Activated CD4-positive, alpha-beta memory T cell treated with anti-CD3 and anti-CD28 coated beads, Interleukin-2, amount 10 ng/mL, durations not matched to agents 7 days and 5 days (primary cell): ENCODE measurements at regions not wholly inside any gene's neighbourhood (a gene's known extent, or its start where the extent isn't known, plus 50 kb on each side); places are given as distances from the start of the nearest gene placed in this dataset.
"Not testable (repeated sequence)": the region's sequence is repeated elsewhere in the genome, so short reads cannot be mapped to it uniquely, and the experiment has no call there.

Experiments used
- CTCF ChIA-PET: fragments of 350-600 bp; sonication (Branson Sonifier 250); formaldehyde crosslinking; loops from one replicate; lab custom pipeline; 2021; ENCODE audit warnings: antibody characterized with exemption, inconsistent platforms; lab: Charles Lee
- POLR2A ChIA-PET: fragments of 350-600 bp; sonication (Branson Sonifier 250); formaldehyde crosslinking; loops from one replicate; lab custom pipeline; 2021; ENCODE audit warnings: antibody characterized with exemption; lab: Charles Lee
- DNase-seq: peaks from one replicate; pipeline ENCODE4 v3.0.0-alpha.2; 2020
- H3K27ac Mint-ChIP-seq: one replicate; pipeline ENCODE4 v1.8.0; 2021; ENCODE audit warnings: mild to moderate bottlenecking, mixed read lengths
- H3K27me3 Mint-ChIP-seq: one replicate; pipeline ENCODE4 v1.8.0; 2021; ENCODE audit warnings: mixed read lengths
- H3K36me3 Mint-ChIP-seq: one replicate; pipeline ENCODE4 v1.8.0; 2021; ENCODE audit warnings: low read depth, mixed read lengths
- H3K4me1 Mint-ChIP-seq: one replicate; pipeline ENCODE4 v1.8.0; 2021; ENCODE audit warnings: mixed read lengths
- H3K4me3 Mint-ChIP-seq: one replicate; pipeline ENCODE4 v1.8.0; 2021; ENCODE audit warnings: mild to moderate bottlenecking, mixed read lengths
- H3K9me3 Mint-ChIP-seq: one replicate; pipeline ENCODE4 v1.8.0; 2021; ENCODE audit warnings: mixed read lengths

DNA sequence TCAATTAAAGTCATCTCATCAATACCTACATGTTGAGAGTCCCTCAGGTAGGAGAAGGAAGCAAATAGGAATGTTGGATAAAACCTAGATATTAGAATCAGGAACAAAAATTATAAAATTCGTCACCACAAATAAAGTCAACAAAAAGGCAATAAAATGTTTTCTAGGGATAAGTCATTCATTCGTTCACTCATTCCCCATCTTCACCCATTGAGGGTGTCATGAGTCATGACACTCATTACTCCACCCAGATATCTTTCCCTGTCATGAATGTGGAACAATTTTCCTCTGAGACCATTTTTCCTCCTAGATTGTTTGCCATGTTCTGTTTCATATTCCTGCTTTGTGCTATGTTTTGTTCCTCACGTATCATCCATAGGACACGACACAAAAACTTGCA lies 50.9 kb upstream of the OLIG3 start:
- H3K27ac Mint-ChIP-seq, result no peak overlapping the region
- H3K9me3 Mint-ChIP-seq, result no peaks in the 10 kb centered on the region
- no peak for DNase-seq
- POLR2A ChIA-PET, result no interaction called here
- peaks cover 18% of the 10 kb centered on the region for H3K4me1 Mint-ChIP-seq
- CTCF ChIA-PET, result interaction anchor here (1.1 kb wide), 1 partner anchor 43 kb away, joined by 3 read pairs; no protein-coding TSS in a partner anchor
- H3K27me3 Mint-ChIP-seq, result peaks cover 11% of the 10 kb centered on the region
- H3K4me3 Mint-ChIP-seq, result no peak overlapping the region
- H3K36me3 Mint-ChIP-seq, result peaks cover 7% of the 10 kb centered on the region

- POLR2A ChIA-PET, result no interaction called here
- H3K4me3 Mint-ChIP-seq, result no peak overlapping the region
- H3K4me1 Mint-ChIP-seq, result peaks cover 15% of the 10 kb centered on the region
- H3K36me3 Mint-ChIP-seq, result peaks cover 4% of the 10 kb centered on the region
- H3K27me3 Mint-ChIP-seq, result peaks cover 13% of the 10 kb centered on the region
- DNase-seq, result no peak
- CTCF ChIA-PET, result interaction anchor here (0.6 to 1.2 kb wide), 2 partner anchors 11 to 13 kb away, joined by 3 to 5 read pairs; no protein-coding TSS in a partner anchor
- H3K9me3 Mint-ChIP-seq, result no peaks in the 10 kb centered on the region
- H3K27ac Mint-ChIP-seq, result no peak overlapping the region
Observed at GRCh38 chr6:137547186-137547585, 53.0 kb upstream of the OLIG3 start.

- POLR2A ChIA-PET, result no interaction called here
- Mint-ChIP-seq H3K27me3 (peaks cover 13% of the 10 kb centered on the region), H3K36me3 (peaks cover 3% of the 10 kb centered on the region), H3K4me3 (no peak overlapping the region), H3K9me3 (no peaks in the 10 kb centered on the region), H3K4me1 (peaks cover 11% of the 10 kb centered on the region), H3K27ac (no peak overlapping the region)
- CTCF ChIA-PET, result interaction anchor here (0.6 kb wide), 1 partner anchor 10 kb away, joined by 5 read pairs; no protein-coding TSS in a partner anchor
- DNase-seq, result no peak
Observed at GRCh38 chr6:137547601-137548000, 53.4 kb upstream of the OLIG3 start.

DNA sequence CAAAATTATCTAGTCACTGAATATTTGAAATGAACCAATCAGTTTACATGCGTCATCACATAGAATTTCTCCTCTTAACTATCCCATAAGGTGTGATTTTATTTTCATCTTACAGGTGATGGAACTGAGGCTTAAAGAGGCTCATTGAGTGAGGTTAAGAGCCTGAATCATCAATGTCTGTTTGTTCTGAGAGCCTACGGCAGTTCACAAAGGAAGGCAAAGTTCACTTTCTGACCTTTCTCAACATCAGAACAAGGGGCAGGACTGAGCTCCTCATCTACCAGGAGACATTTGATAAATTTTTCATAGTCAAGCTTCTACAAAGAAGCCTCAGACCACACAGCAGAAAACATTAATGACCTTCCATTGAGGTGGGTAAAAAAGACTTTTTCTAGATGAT lies 54.9 kb upstream of the OLIG3 start:
- DNase-seq, result no peak
- Mint-ChIP-seq H3K4me3 (no peak overlapping the region), H3K27me3 (peaks cover 13% of the 10 kb centered on the region), H3K36me3 (peaks cover 3% of the 10 kb centered on the region), H3K9me3 (peaks cover under 1% of the 10 kb centered on the region), H3K4me1 (no peaks in the 10 kb centered on the region), H3K27ac (no peak overlapping the region)
- ChIA-PET POLR2A (no interaction called here), CTCF (no interaction called here)

DNA sequence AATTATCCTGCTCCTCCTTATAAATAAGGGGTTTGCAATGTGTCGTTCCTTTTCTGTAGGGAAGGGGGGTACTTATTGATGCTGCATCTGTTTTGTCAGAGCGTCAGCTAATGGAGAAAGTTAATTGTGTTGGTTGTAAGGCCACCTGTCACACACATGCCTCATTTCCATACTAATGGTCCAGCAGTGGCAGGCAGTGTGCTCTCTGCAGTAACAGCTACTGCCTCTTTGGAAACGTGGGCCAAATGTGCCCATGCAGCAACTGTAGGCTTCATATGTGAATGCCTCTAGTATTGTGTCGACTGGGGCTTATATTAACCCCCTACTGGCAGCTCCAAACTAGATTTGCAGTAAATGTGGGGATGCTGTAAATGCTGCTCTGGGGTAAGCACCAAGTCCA lies 56.3 kb upstream of the OLIG3 start:
- ChIA-PET CTCF (no interaction called here), POLR2A (no interaction called here)
- no peak for DNase-seq
- Mint-ChIP-seq H3K9me3 (peaks cover 11% of the 10 kb centered on the region), H3K4me3 (no peak overlapping the region), H3K36me3 (no peaks in the 10 kb centered on the region), H3K27me3 (peaks cover 11% of the 10 kb centered on the region), H3K27ac (no peak overlapping the region), H3K4me1 (no peaks in the 10 kb centered on the region)

GRCh38 chr6:137552146-137552545 lies 58.0 kb upstream of the OLIG3 start:
- H3K36me3 Mint-ChIP-seq, result peaks cover 8% of the 10 kb centered on the region
- peaks cover 18% of the 10 kb centered on the region for H3K9me3 Mint-ChIP-seq
- ChIA-PET CTCF (interaction anchor here (0.5 kb wide), 1 partner anchor 451 kb away, joined by 4 read pairs; no protein-coding TSS in a partner anchor), POLR2A (no interaction called here)
- no peak overlapping the region for H3K27ac Mint-ChIP-seq
- no peak for DNase-seq
- no peak overlapping the region for H3K4me3 Mint-ChIP-seq
- peaks cover 2% of the 10 kb centered on the region for H3K4me1 Mint-ChIP-seq
- H3K27me3 Mint-ChIP-seq, result peaks cover 6% of the 10 kb centered on the region

DNA sequence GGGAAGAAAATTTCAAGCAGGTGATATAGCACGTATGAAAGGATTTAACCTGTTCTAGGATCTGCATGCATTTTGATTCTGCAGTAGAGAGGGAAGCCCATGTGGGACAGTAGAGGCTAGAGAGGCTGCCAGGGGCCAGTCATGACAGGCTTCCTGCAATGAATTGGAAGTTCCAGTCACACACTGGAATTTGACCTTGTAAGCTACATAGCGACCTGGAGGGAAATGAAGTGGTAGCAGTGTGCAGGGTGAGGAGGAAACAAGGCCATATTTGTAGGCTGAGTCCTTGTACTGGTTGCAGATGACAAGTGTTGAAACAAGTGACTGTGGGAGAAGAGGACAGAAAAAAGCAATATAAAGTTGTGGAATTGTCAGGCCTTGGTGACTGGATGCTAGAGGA lies 58.6 kb upstream of the OLIG3 start:
- Mint-ChIP-seq H3K27ac (no peak overlapping the region), H3K4me1 (peaks cover 4% of the 10 kb centered on the region), H3K27me3 (peaks cover 4% of the 10 kb centered on the region), H3K9me3 (peaks cover 18% of the 10 kb centered on the region), H3K36me3 (peaks cover 11% of the 10 kb centered on the region), H3K4me3 (no peak overlapping the region)
- ChIA-PET CTCF (no interaction called here), POLR2A (no interaction called here)
- no peak for DNase-seq

DNA sequence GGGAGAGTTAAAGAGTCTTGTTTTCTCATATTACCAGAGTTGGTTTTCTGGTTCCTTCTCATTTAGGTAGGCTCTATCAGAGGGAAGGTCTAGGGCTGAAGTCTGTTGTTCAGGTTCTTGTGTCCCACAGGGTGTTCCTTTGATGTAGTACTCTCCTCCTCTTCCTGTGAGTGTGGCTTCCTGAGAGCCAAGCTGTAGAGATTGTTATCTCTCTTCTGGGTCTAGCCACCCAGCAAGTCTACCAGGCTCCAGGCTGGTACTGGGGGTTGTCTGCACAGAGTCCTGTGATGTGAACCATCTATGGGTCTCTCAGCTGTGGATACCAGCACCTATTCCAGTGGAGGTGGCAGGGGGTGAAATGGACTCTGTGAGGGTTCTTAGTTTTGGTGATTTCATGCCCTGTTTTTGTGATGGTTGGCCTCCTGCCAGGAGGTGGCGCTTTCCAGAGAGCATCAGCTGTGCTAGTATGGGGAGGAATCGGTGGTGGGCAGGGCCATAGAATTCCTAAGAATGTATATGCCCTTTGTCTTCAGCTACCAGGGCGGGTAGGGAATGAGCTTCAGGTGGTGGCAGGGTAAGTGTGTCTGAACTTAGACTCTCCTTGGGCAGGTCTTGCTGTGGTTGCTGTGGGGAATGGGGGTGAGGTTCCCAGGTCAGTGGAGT lies 65.5 kb upstream of the OLIG3 start:
- Mint-ChIP-seq H3K4me1 (peaks cover 35% of the 10 kb centered on the region), H3K9me3 (peaks cover 35% of the 10 kb centered on the region), H3K4me3 (peak overlapping the region; percentile 59), H3K36me3 (peaks cover 36% of the 10 kb centered on the region), H3K27ac (peak overlapping the region; percentile 78)
- ChIA-PET POLR2A (interaction anchor here (0.7 to 1.6 kb wide), 4 partner anchors 13 to 30 kb away, joined by 3 to 8 read pairs (median 4); no protein-coding TSS in a partner anchor), CTCF (interaction anchor here (0.9 to 1.5 kb wide), 7 partner anchors 10 to 245 kb away, joined by 3 to 6 read pairs (median 3); no protein-coding TSS in a partner anchor)
- peak; percentile 48 for DNase-seq
- H3K27me3 Mint-ChIP-seq, result not testable (repeated sequence)

- POLR2A ChIA-PET, result interaction anchor here (1.1 to 1.6 kb wide), 2 partner anchors 23 to 30 kb away, joined by 3 to 8 read pairs; no protein-coding TSS in a partner anchor
- no peaks in the 10 kb centered on the region for H3K27me3 Mint-ChIP-seq
- CTCF ChIA-PET, result interaction anchor here (0.9 to 1.5 kb wide), 4 partner anchors 10 to 50 kb away, joined by 3 to 6 read pairs (median 3); no protein-coding TSS in a partner anchor
- peaks cover 32% of the 10 kb centered on the region for H3K9me3 Mint-ChIP-seq
- H3K4me3 Mint-ChIP-seq, result peak overlapping the region; percentile 59
- no peak for DNase-seq
- H3K36me3 Mint-ChIP-seq, result peaks cover 36% of the 10 kb centered on the region
- peaks cover 35% of the 10 kb centered on the region for H3K4me1 Mint-ChIP-seq
- H3K27ac Mint-ChIP-seq, result peak overlapping the region; percentile 78
Observed at GRCh38 chr6:137560184-137560563, 66.0 kb upstream of the OLIG3 start.

DNA sequence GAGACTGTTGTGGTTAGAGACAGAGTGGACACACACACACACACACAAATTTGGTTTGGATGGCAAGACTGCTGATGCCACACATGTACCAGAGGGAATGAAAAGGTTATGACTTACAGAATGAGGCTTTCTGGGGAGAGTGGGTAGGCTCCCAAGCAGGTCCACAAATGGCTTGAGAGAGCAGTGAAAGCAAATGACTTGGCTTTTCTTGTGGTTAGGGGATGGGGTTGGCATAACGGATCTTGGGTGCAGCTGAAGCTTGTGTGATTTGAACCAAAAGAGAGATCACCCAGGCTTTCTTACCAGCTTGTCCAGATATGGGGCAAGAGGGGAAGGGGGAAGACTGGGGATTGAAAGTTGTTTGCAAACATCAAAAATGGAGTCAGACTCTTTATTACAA lies 73.9 kb upstream of the OLIG3 start:
- Mint-ChIP-seq H3K27me3 (peaks cover 25% of the 10 kb centered on the region), H3K9me3 (peaks cover 8% of the 10 kb centered on the region), H3K4me3 (no peak overlapping the region), H3K4me1 (no peaks in the 10 kb centered on the region), H3K27ac (no peak overlapping the region), H3K36me3 (peaks cover 5% of the 10 kb centered on the region)
- CTCF ChIA-PET, result interaction anchor here (0.6 kb wide), 1 partner anchor 84 kb away, joined by 3 read pairs; no protein-coding TSS in a partner anchor
- POLR2A ChIA-PET, result no interaction called here
- no peak for DNase-seq

- DNase-seq, result no peak
- Mint-ChIP-seq H3K4me1 (no peaks in the 10 kb centered on the region), H3K4me3 (no peak overlapping the region), H3K36me3 (peaks cover 3% of the 10 kb centered on the region), H3K27me3 (peaks cover 40% of the 10 kb centered on the region), H3K9me3 (no peaks in the 10 kb centered on the region), H3K27ac (no peak overlapping the region)
- POLR2A ChIA-PET, result no interaction called here
- CTCF ChIA-PET, result interaction anchor here (0.9 to 3.2 kb wide), 4 partner anchors 9 to 56 kb away, joined by 3 to 16 read pairs (median 3); no protein-coding TSS in a partner anchor
Observed at GRCh38 chr6:137570393-137570792, 76.2 kb upstream of the OLIG3 start.

DNA sequence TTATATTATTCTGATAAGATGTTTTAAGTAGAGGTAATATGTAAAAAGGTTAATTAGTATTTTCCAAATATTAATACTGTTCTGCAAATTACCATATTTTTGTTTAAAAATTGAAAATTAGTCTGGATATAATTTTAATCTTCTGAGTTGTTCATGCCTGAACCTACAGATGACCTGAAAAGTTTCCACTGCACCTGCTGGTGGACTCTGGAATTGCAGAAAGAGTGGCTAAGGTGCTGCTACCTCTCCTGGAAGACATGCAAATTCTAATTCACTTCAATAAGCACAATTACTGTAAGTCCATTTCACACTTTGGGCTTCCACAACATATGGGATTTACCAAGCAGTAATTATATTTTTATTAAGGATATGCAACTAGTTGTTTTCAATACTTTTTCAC lies 77.7 kb upstream of the OLIG3 start:
- Mint-ChIP-seq H3K27ac (no peak overlapping the region), H3K4me3 (no peak overlapping the region), H3K27me3 (peaks cover 37% of the 10 kb centered on the region), H3K4me1 (no peaks in the 10 kb centered on the region), H3K36me3 (peaks cover 3% of the 10 kb centered on the region), H3K9me3 (no peaks in the 10 kb centered on the region)
- ChIA-PET POLR2A (no interaction called here), CTCF (interaction anchor here (1.6 kb wide), 1 partner anchor 17 kb away, joined by 4 read pairs; no protein-coding TSS in a partner anchor)
- peak; percentile 75 for DNase-seq

GRCh38 chr6:137573739-137574138 lies 79.5 kb upstream of the OLIG3 start:
- H3K9me3 Mint-ChIP-seq, result no peaks in the 10 kb centered on the region
- DNase-seq, result no peak
- POLR2A ChIA-PET, result no interaction called here
- no peaks in the 10 kb centered on the region for H3K36me3 Mint-ChIP-seq
- no peak overlapping the region for H3K4me3 Mint-ChIP-seq
- H3K27ac Mint-ChIP-seq, result no peak overlapping the region
- H3K4me1 Mint-ChIP-seq, result no peaks in the 10 kb centered on the region
- peaks cover 32% of the 10 kb centered on the region for H3K27me3 Mint-ChIP-seq
- CTCF ChIA-PET, result interaction anchor here (1.1 to 1.8 kb wide), 3 partner anchors 14 to 35 kb away, joined by 3 to 6 read pairs (median 4); no protein-coding TSS in a partner anchor
